Erythroblast (primary cell): ENCODE measurements at regions not wholly inside any gene's neighbourhood (a gene's known extent, or its start where the extent isn't known, plus 50 kb on each side); places are given as distances from the start of the nearest gene placed in this dataset.

ENCODE experiments used
- GATA1 ChIP-seq: IDR thresholded peaks from 2 replicates; pipeline ENCODE4 v1.6.1; 2011; ENCODE audit warnings: low read depth, mild to moderate bottlenecking, control low read depth, low read length, moderate library complexity
- POLR2A ChIP-seq: IDR thresholded peaks from 2 replicates; pipeline ENCODE4 v1.6.1; 2011; ENCODE audit warnings: mild to moderate bottlenecking, low read length

- TF ChIP-seq POLR2A (no peak), GATA1 (no peak)
Measured at GRCh38 chr10:60649485-60650377, 128.5 kb upstream of the CDK1 start.
